Heart left ventricle (tissue), 13 donors: ENCODE measurements at regions not wholly inside any gene's neighbourhood (a gene's known extent, or its start where the extent isn't known, plus 50 kb on each side); places are given as distances from the start of the nearest gene placed in this dataset.

Experiments used
- CTCF ChIP-seq, 12 donors: fragments of 200-600 bp; sonication (generic) in 4 of 12; IDR thresholded peaks; one replicate each; pipeline versions ENCODE4 v1.5.0 to v1.8.0; 2018 to 2022; ENCODE audit warnings: antibody characterized with exemption in 12 of 12, mild to moderate bottlenecking in 5 of 12
- POLR2A ChIP-seq, 2 donors: fragments of 450-650 bp; IDR thresholded peaks; one replicate each; pipeline ENCODE4 v1.6.1; 2017; ENCODE audit warnings: antibody characterized with exemption in 2 of 2, mild to moderate bottlenecking in 2 of 2, moderate library complexity in 2 of 2
- donor health status: ischemic (EF 13 %, LVEDD 7.1; RV severe dilation, severe dysfunction).
- donor health status: DM: no; HTN: yes; CAD: no.
- donor health status: DM: no; HTN: no; CAD: no.
- donor health status: ischemic (EF 25% LVEDD 6.9; RV normal size, moderate dysfunction).
- donor health status: ischemic (EF 25% LVEDD 5.7; RV mildly dilated, moderate dysfunction).
- donor health status: ischemic (EF 35%, LVEDD 5.7; RV mildly dilated, moderate dysfunction).
- donor health status: nonischemic (EF 11% LVEDD 7.7; RV severe dilation, severe dysfunction).
- donor health status: DM: yes; HTN: yes; CAD: no.
- donor health status: PGD.
- donor health status: ischemic (EF 29% LVEDD 5.4; RV normal size, mild dysfunction).
- donor health status: nonischemic (EF 23%, LVEDD 6.1; RV moderate dilation, normal function).

- TF ChIP-seq CTCF (IDR thresholded peaks at IDR 0.05) (no peak), POLR2A (IDR thresholded peaks at IDR 0.05) (no peak)
Observed at GRCh38 chr4:84312426-84313012, 186.6 kb downstream of the NKX6-1 start.
